ENCODE measurements at regions not wholly inside any gene's neighbourhood (a gene's known extent, or its start where the extent isn't known, plus 50 kb on each side); places are given as distances from the start of the nearest gene placed in this dataset.
"Not testable (repeated sequence)": the region's sequence is repeated elsewhere in the genome, so short reads cannot be mapped to it uniquely, and the experiment has no call there.

GRCh38 chr12:127173971-127174370 lies 1093.0 kb upstream of the TMEM132C start:
- not testable (repeated sequence) for H3K36me3 ChIP-seq (ENCODE audit: insufficient read depth, low read depth, low read length); H3K27ac ChIP-seq (ENCODE audit: low read length); H3K4me3 ChIP-seq (ENCODE audit: low read length); H3K4me1 ChIP-seq (ENCODE audit: insufficient read depth, low read length); H3K27me3 ChIP-seq (ENCODE audit: insufficient read depth, low read length); H3K9ac ChIP-seq (ENCODE audit: low read depth, low read length)
- peaks cover 35% of the 10 kb centered on the region for H3K9me3 ChIP-seq (ENCODE audit: insufficient read depth, low read depth, low read length)

- Histone ChIP-seq H3K27me3 (ENCODE audit: insufficient read depth, low read length) (no peaks in the 10 kb centered on the region; the same call in 1 of the 2 replicates), H3K9me3 (ENCODE audit: insufficient read depth, low read depth, low read length) (peaks cover 35% of the 10 kb centered on the region), H3K36me3 (ENCODE audit: insufficient read depth, low read depth, low read length) (no peaks in the 10 kb centered on the region), H3K27ac (ENCODE audit: low read length) (no peak overlapping the region), H3K4me3 (ENCODE audit: low read length) (no peak overlapping the region), H3K9ac (ENCODE audit: low read depth, low read length) (no peak overlapping the region), H3K4me1 (ENCODE audit: insufficient read depth, low read length) (no peaks in the 10 kb centered on the region)
Observed at GRCh38 chr12:127174881-127175280, 1092.1 kb upstream of the TMEM132C start.

GRCh38 chr12:127175361-127175760 lies 1091.6 kb upstream of the TMEM132C start:
- no peaks in the 10 kb centered on the region; the same call in 1 of the 2 replicates for H3K27me3 ChIP-seq (ENCODE audit: insufficient read depth, low read length)
- no peak overlapping the region for H3K9ac ChIP-seq (ENCODE audit: low read depth, low read length)
- no peak overlapping the region for H3K4me3 ChIP-seq (ENCODE audit: low read length)
- H3K4me1 ChIP-seq (ENCODE audit: insufficient read depth, low read length) = no peaks in the 10 kb centered on the region
- no peaks in the 10 kb centered on the region for H3K36me3 ChIP-seq (ENCODE audit: insufficient read depth, low read depth, low read length)
- H3K9me3 ChIP-seq (ENCODE audit: insufficient read depth, low read depth, low read length) = peaks cover 35% of the 10 kb centered on the region
- no peak overlapping the region for H3K27ac ChIP-seq (ENCODE audit: low read length)

- no peak overlapping the region for H3K4me3 ChIP-seq (ENCODE audit: low read length)
- no peak overlapping the region for H3K27ac ChIP-seq (ENCODE audit: low read length)
- no peaks in the 10 kb centered on the region for H3K4me1 ChIP-seq (ENCODE audit: insufficient read depth, low read length)
- no peaks in the 10 kb centered on the region for H3K36me3 ChIP-seq (ENCODE audit: insufficient read depth, low read depth, low read length)
- no peaks in the 10 kb centered on the region for H3K27me3 ChIP-seq (ENCODE audit: insufficient read depth, low read length)
- no peak overlapping the region for H3K9ac ChIP-seq (ENCODE audit: low read depth, low read length)
- H3K9me3 ChIP-seq (ENCODE audit: insufficient read depth, low read depth, low read length) = peaks cover 35% of the 10 kb centered on the region
Observed at GRCh38 chr12:127176804-127177203, 1090.2 kb upstream of the TMEM132C start.

GRCh38 chr12:127178052-127178451 lies 1088.9 kb upstream of the TMEM132C start:
- Histone ChIP-seq H3K27me3 (ENCODE audit: insufficient read depth, low read length) (no peaks in the 10 kb centered on the region), H3K27ac (ENCODE audit: low read length) (no peak overlapping the region), H3K9me3 (ENCODE audit: insufficient read depth, low read depth, low read length) (peaks cover 29% of the 10 kb centered on the region), H3K36me3 (ENCODE audit: insufficient read depth, low read depth, low read length) (no peaks in the 10 kb centered on the region), H3K4me3 (ENCODE audit: low read length) (no peak overlapping the region), H3K9ac (ENCODE audit: low read depth, low read length) (no peak overlapping the region), H3K4me1 (ENCODE audit: insufficient read depth, low read length) (no peaks in the 10 kb centered on the region)

GRCh38 chr12:127178463-127178862 lies 1088.5 kb upstream of the TMEM132C start:
- Histone ChIP-seq H3K4me1 (ENCODE audit: insufficient read depth, low read length) (no peaks in the 10 kb centered on the region), H3K27ac (ENCODE audit: low read length) (no peak overlapping the region), H3K4me3 (ENCODE audit: low read length) (no peak overlapping the region), H3K27me3 (ENCODE audit: insufficient read depth, low read length) (no peaks in the 10 kb centered on the region), H3K9ac (ENCODE audit: low read depth, low read length) (no peak overlapping the region), H3K9me3 (ENCODE audit: insufficient read depth, low read depth, low read length) (peaks cover 29% of the 10 kb centered on the region), H3K36me3 (ENCODE audit: insufficient read depth, low read depth, low read length) (no peaks in the 10 kb centered on the region)

GRCh38 chr12:127179176-127179575 lies 1087.8 kb upstream of the TMEM132C start:
- no peaks in the 10 kb centered on the region for H3K27me3 ChIP-seq (ENCODE audit: insufficient read depth, low read length)
- no peak overlapping the region for H3K4me3 ChIP-seq (ENCODE audit: low read length)
- H3K9ac ChIP-seq (ENCODE audit: low read depth, low read length) = no peak overlapping the region
- H3K27ac ChIP-seq (ENCODE audit: low read length) = no peak overlapping the region
- no peaks in the 10 kb centered on the region for H3K36me3 ChIP-seq (ENCODE audit: insufficient read depth, low read depth, low read length)
- H3K4me1 ChIP-seq (ENCODE audit: insufficient read depth, low read length) = no peaks in the 10 kb centered on the region
- H3K9me3 ChIP-seq (ENCODE audit: insufficient read depth, low read depth, low read length) = peaks cover 28% of the 10 kb centered on the region

- peaks cover 15% of the 10 kb centered on the region for H3K9me3 ChIP-seq (ENCODE audit: insufficient read depth, low read depth, low read length)
Observed at GRCh38 chr12:127182018-127182417, 1085.0 kb upstream of the TMEM132C start.

GRCh38 chr12:127189992-127190391 lies 1077.0 kb upstream of the TMEM132C start:
- Histone ChIP-seq H3K4me3 (ENCODE audit: low read length) (no peak overlapping the region), H3K9ac (ENCODE audit: low read depth, low read length) (no peak overlapping the region), H3K36me3 (ENCODE audit: insufficient read depth, low read depth, low read length) (no peaks in the 10 kb centered on the region), H3K9me3 (ENCODE audit: insufficient read depth, low read depth, low read length) (no peaks in the 10 kb centered on the region), H3K27me3 (ENCODE audit: insufficient read depth, low read length) (no peaks in the 10 kb centered on the region), H3K4me1 (ENCODE audit: insufficient read depth, low read length) (no peaks in the 10 kb centered on the region), H3K27ac (ENCODE audit: low read length) (no peak overlapping the region)

More at GRCh38 chr12:127182018-127182417, 1085.0 kb upstream of the TMEM132C start:
- H3K4me1 ChIP-seq (ENCODE audit: insufficient read depth, low read length) = no peaks in the 10 kb centered on the region
- no peaks in the 10 kb centered on the region for H3K27me3 ChIP-seq (ENCODE audit: insufficient read depth, low read length)
- H3K27ac ChIP-seq (ENCODE audit: low read length) = no peak overlapping the region
- no peak overlapping the region for H3K4me3 ChIP-seq (ENCODE audit: low read length)
- no peaks in the 10 kb centered on the region for H3K36me3 ChIP-seq (ENCODE audit: insufficient read depth, low read depth, low read length)
- no peak overlapping the region for H3K9ac ChIP-seq (ENCODE audit: low read depth, low read length)

- H3K4me3 ChIP-seq (ENCODE audit: low read length) = no peak overlapping the region
- no peaks in the 10 kb centered on the region for H3K36me3 ChIP-seq (ENCODE audit: insufficient read depth, low read depth, low read length)
- H3K27me3 ChIP-seq (ENCODE audit: insufficient read depth, low read length) = no peaks in the 10 kb centered on the region
- no peaks in the 10 kb centered on the region for H3K4me1 ChIP-seq (ENCODE audit: insufficient read depth, low read length)
- H3K9me3 ChIP-seq (ENCODE audit: insufficient read depth, low read depth, low read length) = no peaks in the 10 kb centered on the region
- no peak overlapping the region for H3K27ac ChIP-seq (ENCODE audit: low read length)
- no peak overlapping the region for H3K9ac ChIP-seq (ENCODE audit: low read depth, low read length)
Observed at GRCh38 chr12:127191129-127191528, 1075.8 kb upstream of the TMEM132C start.

GRCh38 chr12:127192391-127192790 lies 1074.6 kb upstream of the TMEM132C start:
- Histone ChIP-seq H3K36me3 (ENCODE audit: insufficient read depth, low read depth, low read length) (no peaks in the 10 kb centered on the region), H3K27ac (ENCODE audit: low read length) (no peak overlapping the region), H3K9me3 (ENCODE audit: insufficient read depth, low read depth, low read length) (no peaks in the 10 kb centered on the region), H3K27me3 (ENCODE audit: insufficient read depth, low read length) (no peaks in the 10 kb centered on the region), H3K4me1 (ENCODE audit: insufficient read depth, low read length) (no peaks in the 10 kb centered on the region), H3K9ac (ENCODE audit: low read depth, low read length) (no peak overlapping the region), H3K4me3 (ENCODE audit: low read length) (no peak overlapping the region)

- H3K9me3 ChIP-seq (ENCODE audit: insufficient read depth, low read depth, low read length) = no peaks in the 10 kb centered on the region
- H3K4me1 ChIP-seq (ENCODE audit: insufficient read depth, low read length) = no peaks in the 10 kb centered on the region
- H3K27ac ChIP-seq (ENCODE audit: low read length) = no peak overlapping the region
- no peak overlapping the region for H3K4me3 ChIP-seq (ENCODE audit: low read length)
- H3K9ac ChIP-seq (ENCODE audit: low read depth, low read length) = no peak overlapping the region
- H3K36me3 ChIP-seq (ENCODE audit: insufficient read depth, low read depth, low read length) = no peaks in the 10 kb centered on the region
- H3K27me3 ChIP-seq (ENCODE audit: insufficient read depth, low read length) = no peaks in the 10 kb centered on the region
Observed at GRCh38 chr12:127193341-127193740, 1073.6 kb upstream of the TMEM132C start.

GRCh38 chr12:127194176-127194575 lies 1072.8 kb upstream of the TMEM132C start:
- Histone ChIP-seq H3K4me3 (ENCODE audit: low read length) (no peak overlapping the region), H3K36me3 (ENCODE audit: insufficient read depth, low read depth, low read length) (no peaks in the 10 kb centered on the region), H3K9ac (ENCODE audit: low read depth, low read length) (no peak overlapping the region), H3K27ac (ENCODE audit: low read length) (no peak overlapping the region), H3K27me3 (ENCODE audit: insufficient read depth, low read length) (no peaks in the 10 kb centered on the region), H3K9me3 (ENCODE audit: insufficient read depth, low read depth, low read length) (no peaks in the 10 kb centered on the region), H3K4me1 (ENCODE audit: insufficient read depth, low read length) (no peaks in the 10 kb centered on the region)

Measured in iPS-20b (cell line).